SK-MEL-5 (cell line): ENCODE measurements at regions not wholly inside any gene's neighbourhood (a gene's known extent, or its start where the extent isn't known, plus 50 kb on each side); places are given as distances from the start of the nearest gene placed in this dataset.
"Not testable (repeated sequence)": the region's sequence is repeated elsewhere in the genome, so short reads cannot be mapped to it uniquely, and the experiment has no call there.

Experiments
- DNase-seq: peaks from one replicate; pipeline ENCODE4 v3.0.0-alpha.2; 2016; ENCODE audit warnings: low read depth, low spot score
- in situ Hi-C: cut with HindIII; loops from 2 replicates; pipeline ENCODE4 v1.10.0; 2016; ENCODE audit warnings: low sequenced_read_pairs, high pct_unique_total_duplicates, low pct_unique_long_range_greater_than_20kb

DNA sequence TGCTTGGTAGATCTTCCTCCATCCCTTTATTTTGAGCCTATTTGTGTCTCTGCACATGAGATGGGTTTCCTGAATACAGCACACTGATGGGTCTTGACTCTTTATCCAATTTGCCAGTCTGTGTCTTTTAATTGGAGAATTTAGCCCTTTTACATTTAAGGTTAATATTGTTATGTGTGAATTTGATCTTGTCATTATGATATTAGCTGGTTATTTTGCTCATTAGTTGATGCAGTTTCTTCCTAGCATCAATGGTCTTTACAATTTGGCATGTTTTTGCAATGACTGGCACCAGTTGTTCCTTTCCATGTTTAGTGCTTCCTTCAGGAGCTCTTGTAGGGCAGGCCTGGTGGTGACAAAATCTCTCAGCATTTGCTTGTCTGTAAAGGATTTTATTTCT lies 72.4 kb downstream of the HNRNPD start:
- in situ Hi-C loops, result not testable (repeated sequence)

DNA sequence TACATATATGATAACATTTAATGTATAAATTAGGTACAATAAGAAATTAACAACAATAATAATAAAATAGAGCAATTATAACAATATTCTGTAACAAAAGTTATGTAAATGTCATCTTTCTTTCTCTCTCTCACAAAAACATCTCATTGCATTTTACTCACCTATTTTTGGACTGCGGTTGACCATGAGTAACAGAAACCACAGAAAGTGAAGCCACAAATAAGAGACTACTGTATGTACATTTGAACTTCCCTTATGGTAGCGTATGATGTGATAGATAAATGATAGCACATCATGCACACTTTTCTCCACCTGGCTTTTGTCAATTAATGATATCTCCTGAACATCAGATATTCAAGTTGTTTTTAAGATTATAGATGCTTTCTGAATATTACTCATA lies 80.5 kb downstream of the HNRNPD start:
- DNase-seq, result no peak
- in situ Hi-C loops, result no loop called here

More for the DNA sequence above, 72.4 kb downstream of the HNRNPD start:
- not testable (repeated sequence) for DNase-seq

DNA sequence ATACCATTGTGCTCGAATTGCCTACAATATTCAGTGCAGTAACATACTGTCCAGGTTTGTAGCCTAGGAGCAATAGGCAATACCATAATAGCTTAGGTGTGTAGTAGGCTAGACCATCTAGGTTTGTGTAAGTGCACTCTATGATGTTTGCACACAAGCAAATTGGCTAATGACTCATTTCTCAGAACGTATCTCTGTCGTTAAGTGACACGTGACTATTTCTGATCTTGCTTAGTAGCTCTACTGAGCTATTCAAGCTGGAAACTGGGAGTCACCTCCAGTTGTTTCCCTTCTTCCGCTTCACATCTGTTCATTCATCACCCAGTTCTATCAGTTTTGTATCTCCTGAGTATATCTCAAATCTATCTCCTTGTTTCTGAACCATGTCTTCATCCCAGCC lies 86.1 kb downstream of the HNRNPD start:
- in situ Hi-C loops, result no loop called here
- DNase-seq, result no peak

DNA sequence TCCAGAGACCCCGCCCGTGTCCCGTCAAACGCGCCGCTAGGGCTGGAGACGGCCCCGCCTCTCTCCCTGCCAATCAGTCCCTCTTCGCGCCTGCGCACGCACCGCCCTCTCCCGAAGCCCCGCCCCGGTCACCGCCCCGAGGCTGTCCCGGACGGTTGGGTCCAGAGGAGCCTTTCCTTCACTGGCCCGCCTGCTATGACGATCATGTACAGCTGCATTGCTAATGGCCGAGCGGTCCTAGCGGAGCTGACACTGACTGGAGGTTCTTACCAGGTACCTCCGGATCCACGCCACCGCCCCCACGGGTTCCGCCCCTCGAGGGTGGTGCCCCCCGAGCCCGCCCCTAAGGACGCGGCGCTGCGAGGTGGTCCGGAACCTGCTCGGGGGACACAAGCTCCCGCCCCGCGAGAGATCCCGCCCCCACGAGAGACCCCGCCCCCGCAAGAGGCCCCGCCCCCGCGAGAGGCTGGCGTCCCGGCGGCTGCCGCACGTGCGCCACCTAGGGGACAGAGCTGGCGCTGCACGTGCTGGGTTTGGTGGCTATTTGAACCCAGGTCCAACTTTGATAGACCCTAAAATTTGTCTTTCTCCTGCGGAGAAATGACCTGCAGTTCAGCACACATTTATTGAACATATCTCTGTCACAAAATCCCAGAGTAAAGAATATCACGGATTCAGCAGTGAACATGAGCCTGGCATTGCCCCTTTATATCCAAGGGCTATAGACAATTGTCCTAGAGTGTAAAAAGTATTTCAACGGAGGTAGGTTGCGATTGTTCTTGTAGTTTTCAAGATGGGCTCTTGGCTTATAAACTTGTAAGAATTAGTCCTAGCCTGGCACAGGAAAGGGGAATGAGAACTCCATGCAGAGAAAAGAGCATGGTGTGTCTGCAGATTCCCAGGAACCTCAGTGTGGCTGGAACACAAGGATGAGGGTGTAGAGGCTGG lies 88.7 kb downstream of the HNRNPD start:
- peak; percentile 97 for DNase-seq
- in situ Hi-C loops, result no loop called here

DNA sequence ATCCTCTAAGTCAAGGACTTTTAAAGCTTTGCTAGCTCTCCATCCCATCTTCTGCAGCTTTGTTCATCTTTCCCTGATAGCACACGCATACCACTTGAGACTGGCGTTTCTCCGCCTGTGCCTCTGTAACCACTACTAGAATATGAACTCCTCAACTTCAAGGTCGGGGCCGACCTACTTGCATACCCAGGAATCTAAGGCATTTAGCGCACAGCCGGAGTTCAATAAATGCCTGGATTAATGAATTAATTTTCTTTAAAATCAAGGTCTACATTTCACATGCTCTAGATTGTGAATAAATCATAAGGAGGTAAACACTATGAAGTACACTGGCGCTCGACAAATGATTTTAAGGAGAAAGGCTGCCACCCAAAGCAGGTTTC lies 89.3 kb downstream of the HNRNPD start:
- no peak for DNase-seq

DNA sequence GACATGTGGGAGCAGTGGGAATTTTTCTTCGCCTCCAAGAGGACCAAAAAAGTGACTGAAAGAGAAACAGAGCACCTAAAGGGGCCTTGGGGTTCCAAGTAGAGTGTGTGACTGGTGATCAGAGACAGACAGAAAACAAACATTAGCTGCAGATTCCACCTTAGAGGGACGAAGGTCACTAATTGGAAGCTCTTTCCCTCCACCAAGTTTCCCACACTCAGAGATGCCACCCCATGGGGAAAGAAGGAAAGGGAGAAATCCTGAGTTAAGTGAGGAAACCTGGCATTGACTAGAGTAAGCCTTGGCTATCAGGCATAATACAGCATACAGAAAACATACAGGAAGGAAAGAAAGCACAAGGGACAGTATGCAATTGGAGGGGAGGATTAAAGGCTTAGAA lies 90.9 kb downstream of the HNRNPD start:
- in situ Hi-C loops, result no loop called here
- no peak for DNase-seq

More for the DNA sequence above, 89.3 kb downstream of the HNRNPD start:
- in situ Hi-C loops, result no loop called here

DNA sequence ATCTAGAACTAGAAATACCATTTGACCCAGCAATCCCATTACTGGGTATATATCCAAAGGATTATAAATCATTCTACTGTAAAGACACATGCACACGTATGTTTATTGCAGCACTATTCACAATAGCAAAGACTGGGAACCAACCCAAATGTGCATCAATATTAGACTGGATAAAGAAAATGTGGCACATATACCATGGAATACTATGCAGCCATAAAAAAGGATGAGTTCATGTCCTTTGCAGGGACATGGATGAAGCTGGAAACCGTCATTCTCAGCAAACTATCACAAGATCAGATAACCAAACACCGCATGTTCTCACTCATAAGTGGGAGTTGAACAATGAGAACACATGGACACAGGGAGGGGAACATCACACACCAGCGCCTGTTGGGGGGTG lies 94.2 kb downstream of the HNRNPD start:
- in situ Hi-C loops, DNase-seq: not testable (repeated sequence)

DNA sequence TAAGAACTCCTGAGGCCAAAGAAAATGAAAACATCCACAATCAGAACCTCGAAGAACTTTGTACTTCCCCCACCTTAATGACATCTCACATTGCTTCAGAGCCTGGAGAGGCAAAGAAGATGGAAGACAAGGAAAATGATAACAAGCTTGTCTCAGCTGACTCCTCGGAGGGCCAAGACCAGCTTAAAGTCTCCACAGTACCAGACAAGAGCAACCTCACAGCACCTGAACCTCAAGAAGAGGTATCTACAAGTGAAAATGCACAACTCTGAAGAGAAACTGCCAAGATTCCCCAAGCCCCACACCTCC lies 97.5 kb downstream of the HNRNPD start:
- in situ Hi-C loops, result no loop called here
- DNase-seq, result no peak

DNA sequence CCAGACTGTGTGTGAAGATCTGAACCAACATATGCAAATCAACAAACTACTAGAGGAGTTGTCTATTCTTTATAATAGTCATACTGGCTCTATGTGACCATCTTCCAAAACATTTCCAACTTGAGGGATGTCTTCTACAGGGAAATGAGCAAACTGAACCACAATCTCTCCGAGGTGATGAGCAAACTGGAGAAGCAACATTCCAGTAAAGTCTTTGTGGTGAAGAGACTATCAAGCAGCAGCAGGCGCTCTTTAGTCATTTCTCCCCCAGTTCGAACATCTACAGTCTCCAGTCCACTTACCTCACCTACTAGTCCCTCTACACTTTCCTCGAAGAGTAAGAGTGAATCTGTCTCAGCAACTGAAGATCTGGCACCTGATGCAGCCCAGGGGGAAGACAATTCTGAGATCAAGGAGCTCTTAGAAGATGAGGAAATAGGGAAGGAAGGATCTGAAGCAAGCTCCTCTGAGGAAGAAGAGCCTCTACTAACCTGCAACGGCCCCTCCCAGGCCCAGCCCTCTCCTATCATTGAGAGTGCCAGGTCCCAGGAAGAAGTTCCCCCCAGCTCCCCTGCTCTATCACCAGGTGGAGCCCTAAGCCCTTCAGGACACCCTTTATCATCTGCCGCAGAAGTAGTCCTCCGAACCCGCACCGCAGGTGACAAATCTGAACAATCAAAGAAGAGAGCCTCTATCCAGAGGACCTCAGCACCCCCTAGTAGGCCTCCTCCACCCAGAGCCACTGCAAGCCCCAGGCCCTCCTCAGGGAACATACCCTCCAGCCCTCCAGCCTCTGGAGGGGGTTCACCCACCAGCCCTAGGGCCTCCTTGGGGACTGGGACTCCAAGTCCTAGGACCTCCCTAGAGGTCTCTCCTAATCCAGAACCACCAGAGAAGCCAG lies 98.1 kb downstream of the HNRNPD start:
- no peak for DNase-seq
- in situ Hi-C loops, result no loop called here

DNA sequence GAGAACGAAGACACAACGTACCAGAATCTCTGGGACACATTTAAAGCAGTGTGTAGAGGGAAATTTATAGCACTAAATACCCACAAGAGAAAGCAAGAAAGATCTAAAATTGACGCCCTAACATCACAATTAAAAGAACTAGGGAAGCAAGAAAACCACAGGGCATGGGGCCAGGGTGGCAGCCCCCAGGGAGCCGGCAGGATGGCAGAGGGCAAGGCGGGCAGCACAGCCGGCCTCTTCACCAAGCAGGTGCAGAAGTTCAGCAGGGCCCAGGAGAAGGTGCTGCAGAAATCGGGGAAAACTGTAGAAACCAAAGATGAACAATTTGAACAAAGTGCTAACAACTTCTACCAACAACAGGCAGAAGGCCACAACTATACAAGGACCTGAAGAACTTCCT lies 99.1 kb downstream of the HNRNPD start:
- DNase-seq, in situ Hi-C loops: not testable (repeated sequence)

DNA sequence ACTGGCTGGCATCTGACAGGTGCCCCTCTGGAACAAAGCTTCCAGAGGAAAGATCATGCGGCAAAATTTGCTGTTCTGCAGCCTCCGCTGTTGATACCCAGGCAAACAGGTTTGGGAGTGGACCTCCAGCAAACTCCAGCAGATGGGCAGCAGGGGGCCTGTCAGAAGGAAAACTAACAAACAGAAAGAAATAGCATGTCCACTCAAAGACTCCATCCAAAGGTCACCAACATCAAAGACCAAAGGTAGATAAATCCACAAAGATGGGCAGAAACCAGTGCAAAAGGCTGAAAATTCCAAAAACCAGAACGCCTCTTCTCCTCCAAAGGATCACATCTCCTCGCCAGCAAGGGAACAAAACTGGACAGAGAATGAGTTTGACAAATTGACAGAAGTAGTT lies 101.3 kb downstream of the HNRNPD start:
- in situ Hi-C loops, result not testable (repeated sequence)

DNA sequence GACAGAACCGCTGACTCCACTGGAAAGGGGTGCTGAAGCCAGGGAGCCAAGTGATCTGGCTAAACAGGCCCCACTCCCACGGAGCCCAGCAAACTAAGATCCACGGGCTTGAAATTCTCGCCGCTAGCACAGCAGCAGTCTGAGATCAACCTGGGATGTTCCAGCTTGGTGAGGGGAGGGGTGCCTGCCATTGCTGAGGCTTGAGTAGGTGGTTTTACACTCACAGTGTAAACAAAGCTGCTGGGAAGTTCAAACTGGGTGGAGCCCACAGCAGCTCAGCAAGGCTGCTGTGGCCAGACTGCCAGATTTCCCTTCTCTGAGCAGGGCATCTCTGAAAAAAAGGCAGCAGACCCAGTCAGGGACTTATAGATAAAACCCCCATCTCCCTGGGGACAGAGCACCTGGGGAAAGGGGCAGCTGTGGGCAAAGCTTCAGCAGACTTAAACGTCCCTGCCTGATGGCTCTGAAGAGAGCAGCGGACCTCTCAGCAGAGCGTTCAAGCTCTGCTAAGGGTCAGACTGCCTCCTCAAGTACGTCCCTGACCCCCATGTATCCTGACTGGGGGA lies 101.8 kb downstream of the HNRNPD start:
- in situ Hi-C loops, DNase-seq: not testable (repeated sequence)

More for the DNA sequence above, 101.3 kb downstream of the HNRNPD start:
- not testable (repeated sequence) for DNase-seq

DNA sequence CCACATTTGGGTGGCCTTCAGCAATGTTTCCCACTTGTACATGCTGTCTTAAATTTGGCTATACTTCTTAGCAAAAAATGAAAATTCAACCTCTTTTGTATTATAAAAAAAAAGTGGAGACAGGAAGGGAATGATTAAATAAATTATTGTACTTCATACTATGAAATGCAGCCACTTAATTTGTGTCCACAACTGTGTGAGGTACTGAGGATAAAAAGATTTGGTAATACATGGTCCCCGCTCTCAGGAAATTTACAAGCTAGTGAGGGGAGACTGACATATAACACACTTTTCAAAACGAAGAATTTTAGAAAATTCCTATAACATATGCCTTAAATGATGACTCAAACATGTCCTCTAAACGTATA lies 105.0 kb downstream of the HNRNPD start:
- in situ Hi-C loops, result no loop called here
- DNase-seq, result no peak

DNA sequence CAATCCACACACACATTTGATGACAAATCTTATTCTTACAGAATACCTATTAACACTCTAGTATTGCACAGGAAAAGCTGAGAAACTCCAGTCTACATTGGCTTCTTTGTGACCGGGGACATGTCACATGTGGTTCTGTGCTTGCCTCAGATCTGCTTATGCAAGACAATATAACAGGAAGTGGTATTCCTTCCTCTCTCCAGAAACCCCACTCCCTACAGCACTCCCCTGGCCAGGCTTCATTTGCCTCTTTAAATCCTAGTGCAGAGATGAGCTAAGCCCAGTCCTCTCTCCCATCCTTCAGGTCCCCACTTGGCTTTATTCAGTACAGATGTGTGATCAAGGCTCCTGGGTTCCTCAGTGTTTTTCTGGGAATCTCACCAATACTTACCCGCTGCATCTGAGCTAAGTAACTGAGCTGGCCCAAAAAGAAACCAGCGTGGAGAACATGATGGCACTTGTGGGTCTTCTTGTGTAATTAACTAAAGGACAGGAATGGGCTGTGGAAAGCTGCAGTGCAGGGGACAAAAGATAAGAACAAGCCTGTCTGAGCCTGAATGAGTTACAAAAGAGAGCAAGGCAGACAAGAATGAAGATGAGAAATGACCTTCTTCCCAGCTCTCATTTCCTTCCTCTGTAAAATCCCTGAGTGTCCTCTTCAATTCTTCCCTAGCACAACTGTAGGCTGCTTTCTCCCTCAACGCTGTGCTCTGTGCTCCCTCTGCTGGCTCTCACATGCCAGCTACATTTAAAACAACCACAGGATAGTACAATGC lies 105.6 kb downstream of the HNRNPD start:
- DNase-seq, result peak; percentile 78
- in situ Hi-C loops, result no loop called here

DNA sequence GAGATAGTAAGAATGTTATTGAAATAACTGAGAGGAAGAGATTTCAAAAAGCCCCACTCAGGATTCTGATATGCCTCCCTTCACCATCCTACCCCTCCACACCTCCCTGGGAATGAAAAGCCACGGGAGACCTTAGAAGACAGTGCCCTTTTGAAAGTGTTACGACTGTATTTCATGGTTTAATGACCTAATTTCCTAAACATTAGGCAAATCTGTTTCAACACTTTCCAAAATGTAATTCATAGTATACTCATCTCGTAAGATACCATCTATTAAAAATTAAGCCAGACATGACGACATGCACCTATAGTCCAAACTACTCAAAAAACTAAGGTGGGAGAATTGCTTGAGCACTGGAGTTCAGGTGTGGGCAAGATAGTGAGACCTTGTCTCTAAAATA lies 106.3 kb downstream of the HNRNPD start:
- in situ Hi-C loops, result no loop called here

DNA sequence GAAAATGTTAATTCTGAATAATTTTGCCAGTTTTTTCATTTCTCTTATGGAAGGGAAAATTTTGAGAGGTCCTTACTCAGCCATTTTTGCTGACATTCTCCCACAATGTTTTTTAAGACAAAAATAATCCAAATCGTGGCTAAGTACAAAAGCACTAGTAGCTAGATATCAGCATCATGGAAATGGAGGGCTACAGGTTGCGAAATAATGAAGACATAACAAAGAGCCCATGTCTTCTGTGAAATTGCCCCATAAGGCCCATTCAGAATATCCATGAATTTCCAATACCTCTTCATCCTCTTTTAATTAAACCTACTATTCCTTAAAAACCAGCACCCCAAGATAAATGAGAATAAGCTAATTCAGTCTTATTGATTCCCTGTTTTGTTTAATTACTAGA lies 107.4 kb downstream of the HNRNPD start:
- in situ Hi-C loops, result no loop called here
- no peak for DNase-seq

More for the DNA sequence above, 106.3 kb downstream of the HNRNPD start:
- DNase-seq, result no peak

DNA sequence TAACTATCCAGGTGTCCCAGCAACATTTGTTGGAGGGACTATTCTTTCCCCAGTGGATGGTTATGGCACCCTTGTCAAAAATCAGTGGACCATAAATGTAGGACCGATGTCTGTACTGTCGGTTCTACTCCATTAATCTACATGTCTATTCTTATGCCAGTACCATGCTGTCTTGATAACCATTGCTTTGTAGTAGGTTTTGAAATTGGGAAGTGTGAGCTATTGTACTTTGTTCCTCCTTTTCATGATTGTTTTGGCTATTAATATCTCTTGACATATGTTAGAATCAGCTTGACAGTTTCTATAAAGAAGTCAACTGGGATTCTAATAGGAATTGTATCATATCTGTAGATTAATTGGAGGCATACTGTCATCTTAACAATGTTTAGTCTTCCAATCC lies 112.7 kb downstream of the HNRNPD start:
- in situ Hi-C loops, result no loop called here
- no peak for DNase-seq

DNA sequence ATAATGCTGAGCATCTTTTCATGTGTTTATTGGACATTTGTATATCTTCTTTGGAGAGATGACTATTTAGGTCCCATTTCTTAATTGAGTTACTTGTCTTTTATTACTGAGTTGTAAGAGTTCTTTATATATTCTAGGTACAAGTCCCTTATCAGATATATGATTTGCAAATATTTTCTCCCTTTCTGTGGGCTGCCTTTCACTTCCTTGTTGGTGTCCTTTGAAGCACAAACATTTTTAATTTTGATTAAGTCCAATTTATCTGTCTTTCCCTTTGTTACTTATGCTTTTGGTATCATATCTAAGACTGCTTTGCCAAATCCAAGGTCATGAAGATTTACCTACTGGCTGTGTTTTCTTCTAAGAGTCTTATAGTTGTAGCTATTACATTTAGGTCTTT lies 113.2 kb downstream of the HNRNPD start:
- in situ Hi-C loops, result no loop called here
- no peak for DNase-seq
